ENCODE measurements at regions not wholly inside any gene's neighbourhood (a gene's known extent, or its start where the extent isn't known, plus 50 kb on each side); places are given as distances from the start of the nearest gene placed in this dataset.

- TF ChIP-seq CTCF (IDR thresholded peaks at IDR 0.05) (no peak), POLR2A (IDR thresholded peaks at IDR 0.05) (no peak), POLR2AphosphoS5 (IDR thresholded peaks at IDR 0.05; ENCODE audit: insufficient read depth in 1 of 2, low read depth in 1 of 2) (no peak)
These were observed 284.7 kb downstream of the NUAK1 start for GRCh38 chr12:105854071-105854470.

DNA sequence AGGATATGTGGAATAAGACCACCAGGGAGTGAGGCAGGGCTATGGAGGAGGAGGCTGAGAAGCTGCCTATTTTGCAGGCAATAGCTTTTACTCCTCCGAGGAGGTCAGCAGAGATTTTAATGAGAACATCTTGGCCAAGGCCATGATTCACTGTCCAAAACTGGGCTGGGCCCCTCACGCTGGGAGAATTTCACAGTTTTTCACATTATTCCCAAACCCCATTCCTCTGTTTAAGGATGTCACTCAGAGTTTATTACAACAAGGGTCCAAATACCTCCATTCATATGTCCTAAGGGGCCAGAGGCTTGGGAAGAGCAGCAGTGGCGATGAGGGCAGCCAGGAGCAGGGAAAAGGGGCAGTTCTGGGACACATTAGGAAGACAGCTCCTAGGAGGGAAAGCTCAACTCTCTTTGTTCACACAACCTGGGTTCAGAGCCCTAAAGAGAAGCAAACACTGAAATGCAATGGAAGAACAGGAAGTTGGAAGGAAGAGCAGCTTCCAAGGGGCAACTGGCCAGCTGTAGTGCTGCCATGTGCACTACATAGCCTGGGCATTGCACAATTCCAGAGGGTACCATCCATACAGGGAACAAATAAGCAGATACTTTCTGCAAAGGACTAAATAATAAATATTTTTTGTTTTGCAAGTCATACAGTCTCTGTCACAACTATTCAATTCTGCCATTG is 283.2 kb downstream of the NUAK1 start:
- no peak for TF ChIP-seq POLR2AphosphoS5 (IDR thresholded peaks at IDR 0.05; ENCODE audit: insufficient read depth in 1 of 2, low read depth in 1 of 2)
- no peak for TF ChIP-seq CTCF (IDR thresholded peaks at IDR 0.05)
- no peak for TF ChIP-seq POLR2A (IDR thresholded peaks at IDR 0.05)
- Histone ChIP-seq H3K4me1 (peaks cover 10% of the 10 kb centered on the region), H3K27ac (no peak overlapping the region), H3K27me3 (no peaks in the 10 kb centered on the region), H3K9me3 (no peaks in the 10 kb centered on the region), H3K4me3 (no peak overlapping the region), H3K36me3 (no peaks in the 10 kb centered on the region)
- no peak for DNase-seq (ENCODE audit: extremely low spot score in 2 of 2)
- intact Hi-C loops (cut with DNase I): no loop called here

More at GRCh38 chr12:105854071-105854470, 284.7 kb downstream of the NUAK1 start:
- H3K9me3 ChIP-seq: no peaks in the 10 kb centered on the region
- peaks cover 10% of the 10 kb centered on the region for H3K4me1 ChIP-seq
- H3K27ac ChIP-seq: no peak overlapping the region
- intact Hi-C loops (cut with DNase I): no loop called here
- DNase-seq (ENCODE audit: extremely low spot score in 2 of 2): no peak
- H3K36me3 ChIP-seq: no peaks in the 10 kb centered on the region
- H3K27me3 ChIP-seq: no peaks in the 10 kb centered on the region
- no peak overlapping the region for H3K4me3 ChIP-seq

DNA sequence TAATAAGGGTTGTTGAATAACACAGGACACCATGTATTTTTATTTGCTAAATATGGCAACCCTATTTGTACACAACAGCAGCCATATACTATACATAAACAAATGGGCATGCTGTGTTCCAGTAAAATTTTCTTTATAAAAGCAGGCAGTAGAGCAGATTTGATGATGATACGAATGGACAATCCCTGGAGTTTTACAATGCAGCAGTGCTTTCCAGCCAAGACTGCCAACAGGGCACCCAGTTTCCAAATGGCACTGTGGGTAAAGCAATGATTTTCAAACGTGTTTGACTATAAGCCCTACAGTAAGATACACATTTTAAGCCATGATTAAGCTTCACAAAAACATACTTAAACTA is 282.7 kb downstream of the NUAK1 start:
- DNase-seq (ENCODE audit: extremely low spot score in 2 of 2): no peak
- peaks cover 10% of the 10 kb centered on the region for H3K4me1 ChIP-seq
- no peaks in the 10 kb centered on the region for H3K36me3 ChIP-seq
- no peak overlapping the region for H3K4me3 ChIP-seq
- H3K9me3 ChIP-seq: no peaks in the 10 kb centered on the region
- no peaks in the 10 kb centered on the region for H3K27me3 ChIP-seq
- no peak overlapping the region for H3K27ac ChIP-seq
- intact Hi-C loops (cut with DNase I): no loop called here
- TF ChIP-seq POLR2AphosphoS5 (IDR thresholded peaks at IDR 0.05; ENCODE audit: insufficient read depth in 1 of 2, low read depth in 1 of 2): no peak
- TF ChIP-seq POLR2A (IDR thresholded peaks at IDR 0.05): no peak
- TF ChIP-seq CTCF (IDR thresholded peaks at IDR 0.05): no peak

DNA sequence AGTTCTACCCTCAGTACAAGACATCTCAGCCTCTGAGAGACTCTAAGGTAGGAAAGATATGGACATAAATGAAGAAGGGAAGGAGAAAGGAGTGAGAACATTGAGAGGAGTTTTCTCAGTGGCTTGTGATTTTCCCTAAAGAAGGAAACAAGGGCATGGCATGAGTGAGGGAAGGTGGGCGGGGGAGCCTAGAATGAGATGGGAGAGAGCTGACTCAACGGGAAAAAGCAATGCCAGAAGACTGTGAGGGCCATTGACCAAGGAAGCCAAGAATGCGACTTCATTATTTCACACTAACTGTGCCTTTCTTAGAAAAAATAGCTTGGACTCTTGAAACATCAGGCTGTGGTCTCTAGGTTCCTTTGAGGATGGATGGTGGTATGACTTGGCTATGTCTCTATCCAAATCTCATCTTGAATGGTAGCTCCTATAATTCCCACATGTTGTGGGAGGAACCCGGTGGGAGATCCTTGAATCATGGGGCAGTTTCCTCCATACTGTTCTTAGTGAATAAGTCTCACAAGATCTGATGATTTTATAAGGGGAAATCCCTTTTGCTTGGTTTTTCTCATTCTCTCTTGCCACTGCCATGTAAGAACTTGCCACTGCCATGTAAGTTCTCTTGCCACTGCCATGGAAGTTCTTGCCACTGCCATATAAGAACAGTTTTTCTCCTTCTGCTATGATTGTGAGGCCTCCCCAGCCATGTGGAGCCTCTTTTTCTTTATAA is 279.6 kb downstream of the NUAK1 start:
- H3K4me1 ChIP-seq: peaks cover 10% of the 10 kb centered on the region
- H3K36me3 ChIP-seq: no peaks in the 10 kb centered on the region
- H3K27ac ChIP-seq: no peak overlapping the region
- no peak overlapping the region for H3K4me3 ChIP-seq
- no peaks in the 10 kb centered on the region for H3K27me3 ChIP-seq
- intact Hi-C loops (cut with DNase I): no loop called here
- DNase-seq (ENCODE audit: extremely low spot score in 2 of 2): no peak
- no peak for TF ChIP-seq POLR2A (IDR thresholded peaks at IDR 0.05)
- no peak for TF ChIP-seq POLR2AphosphoS5 (IDR thresholded peaks at IDR 0.05; ENCODE audit: insufficient read depth in 1 of 2, low read depth in 1 of 2)
- no peak for TF ChIP-seq CTCF (IDR thresholded peaks at IDR 0.05)
- no peaks in the 10 kb centered on the region for H3K9me3 ChIP-seq
